AG04449 (cell line): ENCODE measurements at regions not wholly inside any gene's neighbourhood (a gene's known extent, or its start where the extent isn't known, plus 50 kb on each side); places are given as distances from the start of the nearest gene placed in this dataset.

Experiments
- CTCF ChIA-PET: fragments of 350-600 bp; formaldehyde crosslinking; extraction: SDS; loops from one replicate; lab custom pipeline; 2021; ENCODE audit warnings: antibody characterized with exemption; lab: Yijun Ruan, JAX
- POLR2A ChIA-PET: fragments of 400-600, 350-600 bp; formaldehyde crosslinking; extraction: SDS; loops from one replicate; lab custom pipeline; 2020; ENCODE audit warnings: antibody characterized with exemption, inconsistent platforms; lab: Yijun Ruan, JAX
- DNase-seq: peaks from one replicate; pipeline ENCODE4 v3.0.0-alpha.2; 2010; ENCODE audit warnings: low read depth, low spot score
- H3K4me3 ChIP-seq: 2 replicates; pipeline ENCODE4 v1.5.1; 2011; ENCODE audit warnings: low read depth, mild to moderate bottlenecking, control low read depth, low read length
- TF ChIP-seq, protein P1 (sequence below): IDR thresholded peaks from one replicate; pipeline ENCODE4 v1.5.1; 2011; ENCODE audit warnings: mild to moderate bottlenecking, moderate library complexity, low read length, control low read depth, inconsistent platforms; ENCODE audit not compliant: insufficient read depth; ENCODE audit errors: missing control alignments

DNA sequence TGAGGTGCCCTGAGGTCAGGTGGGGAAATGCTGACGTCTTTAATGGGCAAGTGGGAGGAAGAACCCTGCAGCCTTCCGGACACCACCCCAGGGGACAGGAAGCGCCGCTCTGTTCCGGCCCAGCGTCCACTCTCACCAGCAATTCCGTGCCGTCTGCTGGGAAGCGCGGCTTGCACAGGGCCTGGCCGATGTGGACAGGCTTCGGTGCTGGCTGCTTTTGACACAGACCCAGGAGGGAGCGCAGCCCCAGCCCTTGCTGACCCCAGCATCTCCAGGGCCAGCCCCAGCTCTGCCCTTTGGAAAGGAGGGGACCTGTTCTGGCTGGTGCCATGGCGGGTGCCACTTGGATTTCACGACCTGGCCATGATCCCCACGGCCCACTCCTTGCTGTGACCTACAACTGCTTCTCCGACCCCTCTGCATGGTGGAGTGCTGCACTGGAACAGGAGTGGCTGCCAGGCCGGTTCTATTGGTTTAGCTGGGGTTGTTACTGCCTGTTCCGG lies 123.2 kb downstream of the DLL1 start:
- TF ChIP-seq, protein P1, sequence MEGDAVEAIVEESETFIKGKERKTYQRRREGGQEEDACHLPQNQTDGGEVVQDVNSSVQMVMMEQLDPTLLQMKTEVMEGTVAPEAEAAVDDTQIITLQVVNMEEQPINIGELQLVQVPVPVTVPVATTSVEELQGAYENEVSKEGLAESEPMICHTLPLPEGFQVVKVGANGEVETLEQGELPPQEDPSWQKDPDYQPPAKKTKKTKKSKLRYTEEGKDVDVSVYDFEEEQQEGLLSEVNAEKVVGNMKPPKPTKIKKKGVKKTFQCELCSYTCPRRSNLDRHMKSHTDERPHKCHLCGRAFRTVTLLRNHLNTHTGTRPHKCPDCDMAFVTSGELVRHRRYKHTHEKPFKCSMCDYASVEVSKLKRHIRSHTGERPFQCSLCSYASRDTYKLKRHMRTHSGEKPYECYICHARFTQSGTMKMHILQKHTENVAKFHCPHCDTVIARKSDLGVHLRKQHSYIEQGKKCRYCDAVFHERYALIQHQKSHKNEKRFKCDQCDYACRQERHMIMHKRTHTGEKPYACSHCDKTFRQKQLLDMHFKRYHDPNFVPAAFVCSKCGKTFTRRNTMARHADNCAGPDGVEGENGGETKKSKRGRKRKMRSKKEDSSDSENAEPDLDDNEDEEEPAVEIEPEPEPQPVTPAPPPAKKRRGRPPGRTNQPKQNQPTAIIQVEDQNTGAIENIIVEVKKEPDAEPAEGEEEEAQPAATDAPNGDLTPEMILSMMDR: no peak
- ChIA-PET CTCF (no interaction called here), POLR2A (no interaction called here)
- no peak for DNase-seq
- H3K4me3 ChIP-seq: no peak overlapping the region

GRCh38 chr6:170166511-170167122 lies 124.3 kb downstream of the DLL1 start:
- POLR2A ChIA-PET: no interaction called here
- CTCF ChIA-PET: no interaction called here
- H3K4me3 ChIP-seq: no peak overlapping the region
- no peak for DNase-seq
- TF ChIP-seq, protein P1: no peak

DNA sequence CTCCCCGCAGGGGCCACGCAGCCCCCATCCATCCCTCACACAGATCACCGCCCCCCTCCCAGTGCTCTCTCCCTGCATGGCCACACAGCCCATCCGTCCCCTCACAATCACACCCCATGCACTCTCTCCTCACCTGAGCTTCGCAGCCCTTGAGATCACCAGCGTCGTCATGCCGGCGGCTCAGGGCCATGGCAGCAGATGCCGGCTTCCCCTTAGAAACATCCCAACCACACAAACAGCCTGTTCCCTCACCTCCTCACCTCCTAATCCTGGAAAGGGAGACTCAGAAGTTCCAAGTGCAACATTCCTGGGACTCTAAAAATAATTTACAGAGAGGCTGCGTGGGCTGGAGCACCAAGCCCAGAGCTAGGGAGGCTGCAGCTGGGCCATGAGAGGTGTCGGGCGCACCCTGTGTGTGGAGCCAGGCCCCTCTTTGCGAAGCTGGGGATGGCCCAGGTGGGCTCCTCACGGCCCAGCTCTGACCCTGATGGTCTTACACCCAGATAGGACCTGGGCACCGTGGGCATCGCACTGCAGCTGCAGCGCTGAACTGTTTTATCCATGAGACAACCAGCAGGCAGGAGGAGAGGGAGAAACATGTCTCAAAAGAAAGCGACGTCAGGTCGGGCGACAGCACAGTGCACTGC lies 125.3 kb downstream of the DLL1 start:
- ChIA-PET CTCF (no interaction called here), POLR2A (no interaction called here)
- TF ChIP-seq, protein P1: no peak
- DNase-seq: no peak
- H3K4me3 ChIP-seq: no peak overlapping the region

DNA sequence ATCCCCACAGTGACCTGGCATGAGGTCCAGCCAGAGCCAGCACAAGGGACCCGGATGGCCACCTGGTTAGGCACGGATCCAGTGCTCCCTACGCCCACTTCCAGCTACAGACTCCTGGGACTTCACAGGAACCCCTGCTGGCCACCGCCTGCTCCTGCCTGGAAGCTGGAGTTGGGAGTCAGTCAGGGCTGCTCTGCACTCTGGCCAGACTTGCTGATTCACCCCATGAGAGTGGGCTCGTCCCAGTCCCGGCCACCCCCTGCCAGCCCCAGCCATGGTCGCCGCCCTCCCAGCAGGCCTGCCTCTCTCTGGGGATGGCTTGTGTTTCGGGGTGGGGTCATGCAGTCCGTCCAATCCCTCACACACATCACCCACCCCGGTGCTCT lies 125.8 kb downstream of the DLL1 start:
- no peak overlapping the region for H3K4me3 ChIP-seq
- TF ChIP-seq, protein P1: no peak
- ChIA-PET CTCF (no interaction called here), POLR2A (no interaction called here)
- no peak for DNase-seq

GRCh38 chr6:170164271-170164900 lies 126.5 kb downstream of the DLL1 start:
- no peak for DNase-seq
- no peak overlapping the region for H3K4me3 ChIP-seq
- ChIA-PET POLR2A (no interaction called here), CTCF (no interaction called here)
- TF ChIP-seq, protein P1: no peak

DNA sequence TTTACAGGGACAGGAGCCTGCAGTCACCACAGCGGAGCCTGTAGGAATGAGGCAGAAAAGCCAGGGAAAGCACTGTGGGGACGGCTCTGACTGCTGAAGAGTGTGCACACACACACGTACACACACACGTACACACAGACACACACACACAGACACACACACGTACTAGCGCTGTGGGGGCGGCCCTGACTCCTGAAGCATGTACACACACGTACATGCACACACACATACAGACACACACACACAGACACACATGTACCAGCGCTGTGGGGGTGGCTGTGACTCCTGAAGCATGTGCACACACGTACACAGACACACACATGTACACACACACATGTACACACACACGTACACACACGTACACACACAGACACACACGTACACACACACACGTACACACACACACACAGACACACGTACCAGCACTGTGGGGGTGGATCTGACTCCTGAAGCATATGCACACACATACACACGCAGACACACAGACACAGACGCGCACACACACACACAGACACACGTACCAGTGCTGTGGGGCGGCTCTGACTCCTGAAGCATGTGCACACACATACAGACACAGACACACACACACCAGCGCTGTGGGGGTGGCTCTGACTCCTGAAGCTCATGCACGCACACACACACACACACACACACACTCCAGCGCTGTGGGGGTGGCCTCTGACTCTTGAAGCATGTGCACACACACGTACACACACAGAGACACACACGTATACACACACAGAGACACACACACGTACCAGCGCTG lies 127.3 kb downstream of the DLL1 start:
- no peak for DNase-seq
- CTCF ChIA-PET: no interaction called here
- H3K4me3 ChIP-seq: no peak overlapping the region
- TF ChIP-seq, protein P1: no peak
- POLR2A ChIA-PET: no interaction called here
